HL-60 (cell line): ENCODE measurements at regions not wholly inside any gene's neighbourhood (a gene's known extent, or its start where the extent isn't known, plus 50 kb on each side); places are given as distances from the start of the nearest gene placed in this dataset.

Source experiments
- DNase-seq, 2 experiments: peaks; one replicate each; pipeline ENCODE4 v3.0.0-alpha.2; 2010 to 2020; ENCODE audit warnings: low read depth in 1 of 2, low spot score in 1 of 2
- H3K27ac ChIP-seq: fragments of 250-450 bp; sonication (Bioruptor Pico); replicated peaks from 2 replicates; pipeline ENCODE4 v1.5.1; 2020; ENCODE audit warnings: mild to moderate bottlenecking, moderate library complexity
- H3K27me3 ChIP-seq: fragments of 250-450 bp; sonication (Bioruptor Pico); 2 replicates; pipeline ENCODE4 v1.5.1; 2021; ENCODE audit warnings: mild to moderate bottlenecking, moderate library complexity; ENCODE audit not compliant: insufficient read depth, poor library complexity, severe bottlenecking
- H3K4me3 ChIP-seq: replicated peaks from 2 replicates; pipeline ENCODE4 v1.5.1; 2011; ENCODE audit warnings: mild to moderate bottlenecking, control low read depth, low read length; ENCODE audit not compliant: insufficient read depth
- GABPA ChIP-seq: IDR thresholded peaks from 2 replicates; pipeline ENCODE4 v1.6.1; 2012; ENCODE audit warnings: low read depth
- POLR2AphosphoS5 ChIP-seq: IDR thresholded peaks from 2 replicates; pipeline ENCODE4 v1.6.1; 2012; ENCODE audit warnings: low read depth
- SPI1 ChIP-seq: IDR thresholded peaks from 2 replicates; pipeline ENCODE4 v1.6.1; 2012; ENCODE audit warnings: low read depth, mild to moderate bottlenecking, borderline replicate concordance
- TF ChIP-seq, protein P1 (sequence below): IDR thresholded peaks from one replicate; pipeline ENCODE4 v1.5.1; 2011; ENCODE audit warnings: low read length, control low read depth, inconsistent platforms; ENCODE audit not compliant: insufficient read depth
- TF ChIP-seq, protein P2 (sequence below): IDR thresholded peaks from 2 replicates; pipeline ENCODE4 v1.6.1; 2012; ENCODE audit warnings: low read depth; ENCODE audit not compliant: insufficient replicate concordance

- H3K27ac ChIP-seq: no peak overlapping the region
- DNase-seq: no peak
- H3K27me3 ChIP-seq: no peaks in the 10 kb centered on the region
- TF ChIP-seq, protein P1, sequence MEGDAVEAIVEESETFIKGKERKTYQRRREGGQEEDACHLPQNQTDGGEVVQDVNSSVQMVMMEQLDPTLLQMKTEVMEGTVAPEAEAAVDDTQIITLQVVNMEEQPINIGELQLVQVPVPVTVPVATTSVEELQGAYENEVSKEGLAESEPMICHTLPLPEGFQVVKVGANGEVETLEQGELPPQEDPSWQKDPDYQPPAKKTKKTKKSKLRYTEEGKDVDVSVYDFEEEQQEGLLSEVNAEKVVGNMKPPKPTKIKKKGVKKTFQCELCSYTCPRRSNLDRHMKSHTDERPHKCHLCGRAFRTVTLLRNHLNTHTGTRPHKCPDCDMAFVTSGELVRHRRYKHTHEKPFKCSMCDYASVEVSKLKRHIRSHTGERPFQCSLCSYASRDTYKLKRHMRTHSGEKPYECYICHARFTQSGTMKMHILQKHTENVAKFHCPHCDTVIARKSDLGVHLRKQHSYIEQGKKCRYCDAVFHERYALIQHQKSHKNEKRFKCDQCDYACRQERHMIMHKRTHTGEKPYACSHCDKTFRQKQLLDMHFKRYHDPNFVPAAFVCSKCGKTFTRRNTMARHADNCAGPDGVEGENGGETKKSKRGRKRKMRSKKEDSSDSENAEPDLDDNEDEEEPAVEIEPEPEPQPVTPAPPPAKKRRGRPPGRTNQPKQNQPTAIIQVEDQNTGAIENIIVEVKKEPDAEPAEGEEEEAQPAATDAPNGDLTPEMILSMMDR: no peak
- TF ChIP-seq, protein P2, sequence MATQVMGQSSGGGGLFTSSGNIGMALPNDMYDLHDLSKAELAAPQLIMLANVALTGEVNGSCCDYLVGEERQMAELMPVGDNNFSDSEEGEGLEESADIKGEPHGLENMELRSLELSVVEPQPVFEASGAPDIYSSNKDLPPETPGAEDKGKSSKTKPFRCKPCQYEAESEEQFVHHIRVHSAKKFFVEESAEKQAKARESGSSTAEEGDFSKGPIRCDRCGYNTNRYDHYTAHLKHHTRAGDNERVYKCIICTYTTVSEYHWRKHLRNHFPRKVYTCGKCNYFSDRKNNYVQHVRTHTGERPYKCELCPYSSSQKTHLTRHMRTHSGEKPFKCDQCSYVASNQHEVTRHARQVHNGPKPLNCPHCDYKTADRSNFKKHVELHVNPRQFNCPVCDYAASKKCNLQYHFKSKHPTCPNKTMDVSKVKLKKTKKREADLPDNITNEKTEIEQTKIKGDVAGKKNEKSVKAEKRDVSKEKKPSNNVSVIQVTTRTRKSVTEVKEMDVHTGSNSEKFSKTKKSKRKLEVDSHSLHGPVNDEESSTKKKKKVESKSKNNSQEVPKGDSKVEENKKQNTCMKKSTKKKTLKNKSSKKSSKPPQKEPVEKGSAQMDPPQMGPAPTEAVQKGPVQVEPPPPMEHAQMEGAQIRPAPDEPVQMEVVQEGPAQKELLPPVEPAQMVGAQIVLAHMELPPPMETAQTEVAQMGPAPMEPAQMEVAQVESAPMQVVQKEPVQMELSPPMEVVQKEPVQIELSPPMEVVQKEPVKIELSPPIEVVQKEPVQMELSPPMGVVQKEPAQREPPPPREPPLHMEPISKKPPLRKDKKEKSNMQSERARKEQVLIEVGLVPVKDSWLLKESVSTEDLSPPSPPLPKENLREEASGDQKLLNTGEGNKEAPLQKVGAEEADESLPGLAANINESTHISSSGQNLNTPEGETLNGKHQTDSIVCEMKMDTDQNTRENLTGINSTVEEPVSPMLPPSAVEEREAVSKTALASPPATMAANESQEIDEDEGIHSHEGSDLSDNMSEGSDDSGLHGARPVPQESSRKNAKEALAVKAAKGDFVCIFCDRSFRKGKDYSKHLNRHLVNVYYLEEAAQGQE: no peak
- TF ChIP-seq POLR2AphosphoS5 (no peak), SPI1 (no peak), GABPA (no peak)
- H3K4me3 ChIP-seq: no peak overlapping the region
Measured at GRCh38 chr3:161602475-161602874, 105.9 kb downstream of the OTOL1 start.

DNA sequence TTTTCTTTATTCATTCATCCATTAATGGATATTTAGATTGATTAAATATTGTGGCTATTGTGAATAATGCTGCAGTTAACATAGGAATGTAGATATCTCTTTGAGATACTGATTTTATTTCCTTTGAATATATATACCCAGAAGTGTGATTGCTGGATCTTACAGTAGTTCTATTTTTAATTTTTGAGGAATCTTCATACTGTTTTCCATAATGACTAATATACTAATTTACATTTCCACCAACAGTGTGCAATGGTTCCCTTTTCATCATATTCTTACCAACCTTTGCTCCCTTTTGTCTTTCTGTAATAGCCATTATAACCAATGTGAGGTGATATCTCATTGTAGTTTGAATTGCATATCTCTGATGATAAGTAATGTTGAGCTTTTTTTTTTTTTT lies 106.3 kb downstream of the OTOL1 start:
- no peak for TF ChIP-seq GABPA
- TF ChIP-seq SPI1: no peak
- TF ChIP-seq, protein P1: no peak
- no peak for TF ChIP-seq POLR2AphosphoS5
- TF ChIP-seq, protein P2: no peak
- no peak overlapping the region for H3K4me3 ChIP-seq
- no peaks in the 10 kb centered on the region for H3K27me3 ChIP-seq
- DNase-seq: no peak
- no peak overlapping the region for H3K27ac ChIP-seq

DNA sequence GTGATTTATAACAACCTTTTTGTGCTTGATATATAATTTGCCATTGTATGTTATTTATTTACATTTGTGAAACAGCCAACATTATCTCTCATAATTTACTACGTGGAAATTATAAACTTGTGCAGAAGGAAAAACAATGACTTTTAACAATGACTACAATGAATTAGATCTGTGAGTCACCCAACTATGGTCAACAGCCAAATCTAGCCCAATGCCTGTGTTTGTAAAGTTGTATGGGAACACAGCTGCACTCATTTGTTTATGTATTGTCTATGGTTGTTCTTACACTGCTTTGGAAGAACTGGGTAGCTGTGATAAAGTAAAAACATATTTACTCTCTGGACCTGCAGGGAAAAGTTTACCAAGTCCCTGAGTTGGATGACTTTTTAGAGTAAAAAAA lies 110.4 kb downstream of the OTOL1 start:
- DNase-seq: no peak
- no peak for TF ChIP-seq SPI1
- TF ChIP-seq, protein P1: no peak
- TF ChIP-seq GABPA: no peak
- TF ChIP-seq, protein P2: no peak
- no peak for TF ChIP-seq POLR2AphosphoS5
- Histone ChIP-seq H3K27me3 (no peaks in the 10 kb centered on the region), H3K4me3 (no peak overlapping the region), H3K27ac (no peak overlapping the region)
